Retinal pigment epithelial cell (primary cell): ENCODE measurements at regions not wholly inside any gene's neighbourhood (a gene's known extent, or its start where the extent isn't known, plus 50 kb on each side); places are given as distances from the start of the nearest gene placed in this dataset.

Experiments used
- DNase-seq: peaks from one replicate; pipeline ENCODE4 v3.0.0-alpha.2; 2010; ENCODE audit warnings: low read depth
- H3K4me3 ChIP-seq: 2 replicates; pipeline ENCODE4 v1.5.1; 2011; ENCODE audit warnings: mild to moderate bottlenecking, low read length, control low read depth, moderate library complexity
- TF ChIP-seq, protein P1 (sequence below): conservative IDR thresholded peaks from 2 replicates; pipeline ENCODE4 v1.5.1; 2011; ENCODE audit warnings: low read depth, low read length, control low read depth, inconsistent platforms

DNA sequence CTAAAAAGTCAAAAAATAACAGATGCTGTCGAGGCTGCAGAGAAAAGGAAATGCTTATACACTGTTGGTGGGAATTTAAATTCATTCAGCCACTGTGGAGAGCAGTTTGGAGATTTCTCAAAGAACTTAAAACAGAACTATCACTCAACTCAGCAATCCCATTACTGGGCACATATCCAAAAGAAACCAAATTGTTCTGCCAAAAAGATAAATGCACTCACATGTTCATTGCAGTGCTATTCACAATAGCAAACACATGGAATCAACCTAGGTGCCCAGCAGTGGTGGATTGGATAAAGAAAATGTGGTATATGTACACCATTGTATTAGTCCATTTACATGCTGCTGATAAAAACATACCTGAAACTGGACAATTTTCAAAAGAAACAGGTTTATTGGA lies 116.0 kb upstream of the VGLL2 start:
- DNase-seq, result no peak
- TF ChIP-seq, protein P1, sequence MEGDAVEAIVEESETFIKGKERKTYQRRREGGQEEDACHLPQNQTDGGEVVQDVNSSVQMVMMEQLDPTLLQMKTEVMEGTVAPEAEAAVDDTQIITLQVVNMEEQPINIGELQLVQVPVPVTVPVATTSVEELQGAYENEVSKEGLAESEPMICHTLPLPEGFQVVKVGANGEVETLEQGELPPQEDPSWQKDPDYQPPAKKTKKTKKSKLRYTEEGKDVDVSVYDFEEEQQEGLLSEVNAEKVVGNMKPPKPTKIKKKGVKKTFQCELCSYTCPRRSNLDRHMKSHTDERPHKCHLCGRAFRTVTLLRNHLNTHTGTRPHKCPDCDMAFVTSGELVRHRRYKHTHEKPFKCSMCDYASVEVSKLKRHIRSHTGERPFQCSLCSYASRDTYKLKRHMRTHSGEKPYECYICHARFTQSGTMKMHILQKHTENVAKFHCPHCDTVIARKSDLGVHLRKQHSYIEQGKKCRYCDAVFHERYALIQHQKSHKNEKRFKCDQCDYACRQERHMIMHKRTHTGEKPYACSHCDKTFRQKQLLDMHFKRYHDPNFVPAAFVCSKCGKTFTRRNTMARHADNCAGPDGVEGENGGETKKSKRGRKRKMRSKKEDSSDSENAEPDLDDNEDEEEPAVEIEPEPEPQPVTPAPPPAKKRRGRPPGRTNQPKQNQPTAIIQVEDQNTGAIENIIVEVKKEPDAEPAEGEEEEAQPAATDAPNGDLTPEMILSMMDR, result no peak
- no peak overlapping the region for H3K4me3 ChIP-seq

DNA sequence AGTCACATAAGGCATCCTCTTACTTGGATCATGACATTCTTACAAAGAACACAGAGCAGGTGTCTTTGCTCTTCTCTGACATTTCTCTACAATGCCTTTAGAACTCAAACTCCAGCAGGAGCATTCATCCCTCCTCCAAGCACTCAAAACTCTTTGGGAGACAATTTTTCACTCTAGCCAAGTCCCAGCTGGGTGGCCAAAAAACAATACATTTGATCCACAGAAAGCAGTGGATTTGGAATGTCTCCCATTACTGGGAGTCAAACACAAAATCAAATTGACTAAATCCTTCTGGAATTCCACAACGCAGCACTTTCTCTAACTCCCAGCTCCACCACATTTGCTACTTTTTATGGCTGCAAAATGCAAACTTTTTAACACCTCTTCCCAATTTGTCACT lies 108.6 kb upstream of the VGLL2 start:
- TF ChIP-seq, protein P1, result no peak
- no peak for DNase-seq
- H3K4me3 ChIP-seq, result no peak overlapping the region

DNA sequence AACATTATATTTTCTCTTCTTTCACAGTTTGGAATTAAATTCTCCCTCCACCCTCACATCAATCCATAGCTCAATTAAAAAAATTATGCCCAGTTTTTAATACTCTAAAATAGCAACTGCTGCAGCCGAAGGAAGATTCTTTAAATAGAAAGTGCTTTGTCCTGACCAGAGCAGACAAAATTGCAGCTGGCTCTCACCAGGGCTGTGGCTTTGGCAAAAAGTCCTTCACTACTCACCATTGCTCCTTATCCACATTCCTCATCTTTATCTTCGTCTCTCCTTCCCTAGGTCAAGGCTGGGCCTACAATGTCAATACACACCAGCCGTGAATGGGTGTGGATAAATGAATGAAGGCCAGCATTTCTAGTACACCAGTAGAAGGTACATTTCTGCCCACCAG lies 107.9 kb upstream of the VGLL2 start:
- DNase-seq, result no peak
- H3K4me3 ChIP-seq, result no peak overlapping the region
- TF ChIP-seq, protein P1, result no peak

DNA sequence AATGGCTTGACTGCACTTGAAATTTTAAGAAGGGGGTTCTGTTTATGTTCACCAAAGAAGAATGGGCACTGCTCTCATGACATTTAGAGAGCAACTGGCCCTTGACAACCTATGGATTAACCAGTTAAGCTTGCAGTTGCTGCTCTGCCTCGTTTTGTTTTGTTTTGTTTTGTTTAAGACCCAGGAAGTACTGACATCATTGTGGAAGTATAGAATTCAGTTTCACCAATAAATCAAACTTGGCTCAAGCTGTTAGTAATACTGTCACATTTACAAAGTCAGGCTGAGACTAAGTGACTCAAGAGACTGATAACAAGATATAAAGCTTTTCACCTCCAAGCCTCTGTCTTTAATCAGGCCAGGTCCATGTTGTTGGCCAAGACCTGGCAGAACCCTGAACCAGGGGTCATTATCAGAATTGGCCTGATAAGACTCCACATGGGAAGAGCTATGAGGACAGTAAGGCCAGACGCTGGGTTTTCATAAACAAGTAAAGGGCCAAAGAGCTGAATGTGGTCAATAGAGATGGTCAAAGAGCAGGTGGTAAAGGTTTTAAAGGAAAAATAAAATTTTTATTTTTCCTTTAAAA lies 99.4 kb upstream of the VGLL2 start:
- TF ChIP-seq, protein P1, result no peak
- H3K4me3 ChIP-seq, result no peak overlapping the region
- DNase-seq, result no peak

DNA sequence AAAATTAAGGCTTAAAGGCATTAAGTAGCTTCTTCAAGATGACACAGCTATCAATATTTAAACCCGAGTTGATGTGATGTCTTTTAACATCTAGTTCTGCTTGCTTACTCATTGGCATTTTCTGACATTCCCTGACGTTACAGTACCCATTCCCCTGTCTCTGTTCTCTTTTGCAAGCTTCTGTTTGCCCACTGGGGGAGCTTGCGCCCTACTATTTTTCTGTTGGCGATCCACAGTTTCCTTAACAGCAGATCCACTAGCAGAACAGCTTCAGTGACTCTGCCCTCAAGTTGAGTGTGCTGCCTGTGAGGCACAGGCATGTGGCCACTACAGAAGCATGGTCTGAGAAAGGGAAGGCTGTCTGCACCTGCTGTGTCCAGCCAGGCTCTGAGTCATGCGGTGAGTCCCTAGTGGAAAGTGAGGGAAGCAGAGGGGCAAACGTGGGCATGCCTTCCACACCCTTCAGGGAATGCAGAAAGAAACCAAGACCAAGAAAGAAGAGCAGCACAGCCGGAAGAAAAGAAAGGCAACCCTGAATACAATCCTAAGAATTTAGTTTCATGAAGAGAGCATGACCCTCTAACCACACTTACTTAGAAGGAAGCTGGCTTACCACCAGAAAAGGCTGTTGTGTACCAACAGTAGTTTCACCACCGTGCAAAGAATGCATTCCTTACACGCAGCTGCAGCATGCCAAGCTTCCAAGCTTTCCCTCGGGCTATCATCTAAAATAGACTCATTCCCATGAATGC lies 97.7 kb upstream of the VGLL2 start:
- H3K4me3 ChIP-seq, result no peak overlapping the region
- TF ChIP-seq, protein P1, result peak; percentile 27
- peak; percentile 56 for DNase-seq

DNA sequence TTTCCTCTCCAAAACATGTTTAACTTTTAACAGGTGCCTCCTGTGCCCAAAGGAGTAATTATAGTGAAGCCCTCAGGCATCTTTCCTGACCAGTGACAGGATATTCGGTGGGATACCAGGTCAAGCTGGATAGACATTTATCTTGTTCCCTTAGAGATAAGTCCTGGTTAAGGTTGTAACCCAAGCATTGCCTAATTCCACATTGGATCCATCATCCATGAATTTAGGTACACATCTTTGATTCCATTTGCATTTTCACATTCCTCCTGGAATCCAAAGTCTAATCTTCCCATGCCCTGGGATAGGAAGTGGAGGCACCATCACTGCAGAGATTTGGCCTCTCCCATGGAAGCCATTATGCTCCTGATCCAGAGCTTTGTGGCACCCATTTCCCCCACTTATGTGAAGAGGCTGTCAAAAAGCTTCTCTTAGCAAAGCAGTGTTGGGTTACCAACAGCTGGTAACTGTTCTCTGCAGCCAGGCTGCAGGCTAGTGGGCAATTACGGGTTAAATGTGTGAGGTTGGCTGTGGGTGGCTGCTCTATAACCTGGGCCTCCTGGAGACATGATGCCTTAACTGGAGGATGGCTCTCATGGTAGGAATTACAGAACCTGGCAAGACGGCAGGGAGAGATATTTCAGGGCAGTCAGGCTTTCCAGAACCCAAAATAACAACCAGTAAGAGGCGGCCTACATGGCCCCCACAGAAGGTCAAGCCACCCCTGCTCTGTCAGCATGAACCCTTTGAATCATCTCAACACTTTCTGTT lies 96.9 kb upstream of the VGLL2 start:
- TF ChIP-seq, protein P1, result no peak
- no peak for DNase-seq
- no peak overlapping the region for H3K4me3 ChIP-seq
